Progenitor cell of endocrine pancreas (in vitro differentiated cells): ENCODE measurements at regions not wholly inside any gene's neighbourhood (a gene's known extent, or its start where the extent isn't known, plus 50 kb on each side); places are given as distances from the start of the nearest gene placed in this dataset.

ENCODE experiments used
- DNase-seq: peaks from one replicate; pipeline ENCODE4 v3.0.0; 2021; ENCODE audit warnings: low spot score; ENCODE audit not compliant: unreplicated experiment
- H3K27ac Mint-ChIP-seq: 2 replicates; pipeline ENCODE4 v1.8.0; 2021; ENCODE audit warnings: mild to moderate bottlenecking, moderate library complexity, mixed read lengths
- H3K27me3 Mint-ChIP-seq: 2 replicates; pipeline ENCODE4 v1.8.0; 2021; ENCODE audit warnings: mixed read lengths
- H3K36me3 Mint-ChIP-seq: 2 replicates; pipeline ENCODE4 v1.8.0; 2022; ENCODE audit warnings: mixed read lengths; ENCODE audit not compliant: insufficient read depth
- H3K4me1 Mint-ChIP-seq: 2 replicates; pipeline ENCODE4 v1.8.0; 2021; ENCODE audit warnings: low read depth, mixed read lengths
- H3K4me3 Mint-ChIP-seq: 2 replicates; pipeline ENCODE4 v1.8.0; 2021; ENCODE audit warnings: low read depth, mild to moderate bottlenecking, moderate library complexity, mixed read lengths
- H3K9me3 Mint-ChIP-seq: 2 replicates; pipeline ENCODE4 v1.8.0; 2021; ENCODE audit warnings: low read depth, mixed read lengths
- TF ChIP-seq, protein P1 (sequence below): fragments of 200-600 bp; sonication (generic); IDR thresholded peaks from one replicate; pipeline ENCODE4 v1.5.0; 2021; ENCODE audit warnings: antibody characterized with exemption, mild to moderate bottlenecking; ENCODE audit not compliant: unreplicated experiment

DNA sequence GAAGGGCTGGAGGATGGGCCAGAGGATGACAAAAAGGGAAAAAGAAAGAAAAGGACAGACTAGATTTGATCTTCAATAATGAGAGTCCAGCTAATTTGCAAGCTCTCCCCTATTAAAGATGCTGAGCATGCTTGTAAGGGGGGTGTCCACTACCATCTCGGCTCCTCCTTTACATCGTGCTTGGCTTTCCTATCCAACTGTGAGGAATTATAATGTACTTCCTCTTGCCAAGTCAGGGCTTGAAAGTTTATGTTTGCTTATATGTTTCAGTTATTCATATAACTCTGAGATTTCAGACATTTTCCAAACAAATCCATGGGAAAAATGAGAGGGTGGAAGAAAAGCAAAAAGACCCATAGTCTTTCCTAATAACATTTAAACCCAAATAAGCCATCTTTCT is 387.1 kb downstream of the METTL15 start:
- H3K27ac Mint-ChIP-seq, result no peak overlapping the region
- H3K27me3 Mint-ChIP-seq, result no peaks in the 10 kb centered on the region
- DNase-seq, result no peak
- H3K36me3 Mint-ChIP-seq, result no peaks in the 10 kb centered on the region
- TF ChIP-seq, protein P1, sequence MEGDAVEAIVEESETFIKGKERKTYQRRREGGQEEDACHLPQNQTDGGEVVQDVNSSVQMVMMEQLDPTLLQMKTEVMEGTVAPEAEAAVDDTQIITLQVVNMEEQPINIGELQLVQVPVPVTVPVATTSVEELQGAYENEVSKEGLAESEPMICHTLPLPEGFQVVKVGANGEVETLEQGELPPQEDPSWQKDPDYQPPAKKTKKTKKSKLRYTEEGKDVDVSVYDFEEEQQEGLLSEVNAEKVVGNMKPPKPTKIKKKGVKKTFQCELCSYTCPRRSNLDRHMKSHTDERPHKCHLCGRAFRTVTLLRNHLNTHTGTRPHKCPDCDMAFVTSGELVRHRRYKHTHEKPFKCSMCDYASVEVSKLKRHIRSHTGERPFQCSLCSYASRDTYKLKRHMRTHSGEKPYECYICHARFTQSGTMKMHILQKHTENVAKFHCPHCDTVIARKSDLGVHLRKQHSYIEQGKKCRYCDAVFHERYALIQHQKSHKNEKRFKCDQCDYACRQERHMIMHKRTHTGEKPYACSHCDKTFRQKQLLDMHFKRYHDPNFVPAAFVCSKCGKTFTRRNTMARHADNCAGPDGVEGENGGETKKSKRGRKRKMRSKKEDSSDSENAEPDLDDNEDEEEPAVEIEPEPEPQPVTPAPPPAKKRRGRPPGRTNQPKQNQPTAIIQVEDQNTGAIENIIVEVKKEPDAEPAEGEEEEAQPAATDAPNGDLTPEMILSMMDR, result no peak
- peaks cover 3% of the 10 kb centered on the region for H3K9me3 Mint-ChIP-seq
- no peaks in the 10 kb centered on the region for H3K4me1 Mint-ChIP-seq
- H3K4me3 Mint-ChIP-seq, result no peak overlapping the region

DNA sequence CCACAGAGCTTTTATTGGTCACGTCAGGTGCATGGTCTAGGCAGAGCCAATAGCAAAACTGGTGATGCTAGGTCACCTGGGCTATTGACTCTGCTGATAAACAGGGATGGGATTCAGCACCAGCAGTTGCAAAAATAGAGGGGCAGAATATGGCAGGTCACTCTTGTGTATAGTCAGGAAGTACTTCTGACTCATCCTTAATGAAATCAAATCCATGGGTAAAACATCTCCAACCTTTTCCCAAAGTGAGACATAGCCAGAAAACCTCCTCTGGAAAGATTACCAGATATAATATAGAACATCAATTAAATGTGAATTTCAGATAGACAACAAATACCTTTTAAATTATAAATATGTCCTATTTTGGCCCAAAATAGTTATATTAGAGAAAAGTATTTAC is 383.2 kb downstream of the METTL15 start:
- H3K9me3 Mint-ChIP-seq, result peaks cover 3% of the 10 kb centered on the region
- no peaks in the 10 kb centered on the region for H3K36me3 Mint-ChIP-seq
- no peak overlapping the region for H3K27ac Mint-ChIP-seq
- TF ChIP-seq, protein P1, result no peak
- no peak overlapping the region for H3K4me3 Mint-ChIP-seq
- DNase-seq, result no peak
- no peaks in the 10 kb centered on the region for H3K27me3 Mint-ChIP-seq
- no peaks in the 10 kb centered on the region for H3K4me1 Mint-ChIP-seq

DNA sequence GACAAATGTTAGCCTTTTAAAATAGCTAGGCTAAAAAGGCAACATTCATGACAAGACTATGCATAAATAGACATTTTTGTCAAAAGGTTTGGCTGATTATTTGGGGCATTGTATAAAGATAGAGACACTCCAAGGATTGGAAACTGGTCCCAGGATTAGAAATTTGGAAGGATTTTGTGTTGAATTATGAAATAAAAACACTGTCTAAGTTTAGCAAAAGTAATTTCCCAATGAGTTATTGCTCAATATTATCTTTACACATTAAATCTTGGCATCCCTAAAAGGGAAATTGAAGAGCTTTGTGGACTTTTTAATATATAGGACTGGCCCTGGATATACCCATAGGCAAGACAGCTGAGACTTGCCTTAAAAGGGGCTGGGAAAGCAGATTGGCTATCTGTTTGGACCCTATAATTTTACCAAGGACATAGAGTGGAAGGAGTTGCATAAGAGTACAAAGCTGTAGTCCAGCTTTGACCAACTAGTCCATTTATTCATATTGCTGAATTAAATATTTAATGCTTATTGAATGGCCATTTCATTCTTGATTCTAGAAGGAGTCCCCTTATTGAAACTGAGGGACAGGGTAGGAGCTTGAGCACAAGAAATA is 382.7 kb downstream of the METTL15 start:
- TF ChIP-seq, protein P1, result no peak
- DNase-seq, result no peak
- Mint-ChIP-seq H3K9me3 (peaks cover 3% of the 10 kb centered on the region), H3K36me3 (no peaks in the 10 kb centered on the region), H3K4me3 (no peak overlapping the region), H3K4me1 (no peaks in the 10 kb centered on the region), H3K27ac (no peak overlapping the region), H3K27me3 (no peaks in the 10 kb centered on the region)

DNA sequence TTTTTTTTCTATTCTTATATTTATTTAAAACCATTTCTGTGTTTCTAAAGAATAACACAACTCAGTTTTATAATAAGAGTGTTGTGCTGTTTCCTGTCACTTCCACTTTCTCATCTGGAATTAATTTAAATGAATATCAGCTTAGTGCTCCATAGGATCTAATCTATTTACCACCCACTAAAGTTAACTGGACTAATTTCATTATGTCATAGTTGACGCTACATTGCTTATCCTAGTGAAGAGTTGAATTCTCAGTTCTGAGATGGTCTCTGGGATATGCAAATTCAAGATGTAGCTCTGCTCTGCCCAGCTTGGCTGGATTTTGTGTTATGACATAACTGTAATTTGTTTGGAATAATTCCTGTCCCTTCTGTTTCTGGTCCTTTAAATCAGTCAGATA is 380.1 kb downstream of the METTL15 start:
- Mint-ChIP-seq H3K4me3 (no peak overlapping the region), H3K27ac (no peak overlapping the region)

DNA sequence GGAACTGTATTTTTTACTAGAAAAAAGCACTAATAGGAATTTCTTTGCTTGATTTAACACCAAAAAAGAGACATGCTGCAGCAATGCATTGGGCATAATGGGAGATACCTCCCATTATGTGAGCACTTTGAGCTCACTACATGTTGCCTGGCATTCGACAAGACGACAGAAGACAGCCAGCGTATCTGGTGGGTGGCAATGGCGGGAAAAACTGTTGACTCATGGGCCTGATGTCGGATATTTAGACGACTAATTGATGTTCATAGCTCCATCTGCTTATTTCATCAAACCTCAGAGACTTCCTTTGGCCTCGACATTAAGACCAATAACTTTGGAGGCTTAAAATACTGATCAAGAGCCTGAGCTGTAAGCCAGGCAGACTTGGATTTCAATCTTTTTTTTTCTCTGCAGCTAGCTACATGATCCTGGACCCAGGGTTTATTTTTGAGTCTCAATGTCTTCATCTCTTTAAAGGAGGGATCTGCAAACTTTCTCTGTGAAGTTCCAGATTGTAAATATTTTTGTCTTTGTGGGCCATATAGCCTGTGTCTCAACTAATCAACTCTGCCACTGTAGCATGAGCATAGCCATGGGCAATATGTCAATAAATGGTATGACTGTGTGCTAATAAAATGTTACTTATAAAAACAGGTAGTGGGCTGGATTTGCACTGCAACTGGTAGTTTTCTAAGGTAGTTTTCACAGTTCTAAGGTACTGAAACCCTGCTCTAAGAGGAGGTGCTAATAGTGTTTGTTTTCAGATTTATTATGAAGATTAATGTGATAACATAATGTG is 375.1 kb downstream of the METTL15 start:
- TF ChIP-seq, protein P1, result no peak
- H3K4me1 Mint-ChIP-seq, result no peaks in the 10 kb centered on the region
- no peaks in the 10 kb centered on the region for H3K9me3 Mint-ChIP-seq
- H3K27me3 Mint-ChIP-seq, result no peaks in the 10 kb centered on the region
- H3K36me3 Mint-ChIP-seq, result no peaks in the 10 kb centered on the region
- H3K27ac Mint-ChIP-seq, result no peak overlapping the region
- H3K4me3 Mint-ChIP-seq, result no peak overlapping the region
- no peak for DNase-seq

More for the DNA sequence above, 380.1 kb downstream of the METTL15 start:
- no peaks in the 10 kb centered on the region for H3K36me3 Mint-ChIP-seq
- DNase-seq, result no peak
- H3K9me3 Mint-ChIP-seq, result no peaks in the 10 kb centered on the region
- TF ChIP-seq, protein P1, result no peak
- H3K4me1 Mint-ChIP-seq, result no peaks in the 10 kb centered on the region
- H3K27me3 Mint-ChIP-seq, result no peaks in the 10 kb centered on the region
